ENCODE measurements at regions not wholly inside any gene's neighbourhood (a gene's known extent, or its start where the extent isn't known, plus 50 kb on each side); places are given as distances from the start of the nearest gene placed in this dataset.

DNA sequence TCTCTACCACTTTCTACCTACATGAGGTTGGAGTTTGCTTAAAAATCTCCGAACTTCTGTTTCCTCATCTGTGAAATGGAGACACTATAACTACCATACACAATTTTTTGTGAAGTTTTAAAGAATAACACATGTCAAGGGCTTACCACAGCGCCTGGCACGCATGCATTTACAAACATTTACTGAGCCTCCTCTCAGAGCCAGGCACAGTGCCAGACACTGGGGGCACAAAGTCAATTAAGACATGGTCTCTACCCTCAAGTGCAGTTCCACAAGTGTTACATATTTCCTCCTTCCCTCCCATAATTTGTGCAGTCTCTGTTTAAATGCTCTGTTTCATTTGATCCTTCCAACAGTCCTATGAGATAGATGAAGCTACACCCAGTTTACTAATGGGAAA, 356.4 kb upstream of the ESRRG start:
- TF ChIP-seq POLR2A (IDR thresholded peaks at IDR 0.05): no peak
- TF ChIP-seq, protein P1, sequence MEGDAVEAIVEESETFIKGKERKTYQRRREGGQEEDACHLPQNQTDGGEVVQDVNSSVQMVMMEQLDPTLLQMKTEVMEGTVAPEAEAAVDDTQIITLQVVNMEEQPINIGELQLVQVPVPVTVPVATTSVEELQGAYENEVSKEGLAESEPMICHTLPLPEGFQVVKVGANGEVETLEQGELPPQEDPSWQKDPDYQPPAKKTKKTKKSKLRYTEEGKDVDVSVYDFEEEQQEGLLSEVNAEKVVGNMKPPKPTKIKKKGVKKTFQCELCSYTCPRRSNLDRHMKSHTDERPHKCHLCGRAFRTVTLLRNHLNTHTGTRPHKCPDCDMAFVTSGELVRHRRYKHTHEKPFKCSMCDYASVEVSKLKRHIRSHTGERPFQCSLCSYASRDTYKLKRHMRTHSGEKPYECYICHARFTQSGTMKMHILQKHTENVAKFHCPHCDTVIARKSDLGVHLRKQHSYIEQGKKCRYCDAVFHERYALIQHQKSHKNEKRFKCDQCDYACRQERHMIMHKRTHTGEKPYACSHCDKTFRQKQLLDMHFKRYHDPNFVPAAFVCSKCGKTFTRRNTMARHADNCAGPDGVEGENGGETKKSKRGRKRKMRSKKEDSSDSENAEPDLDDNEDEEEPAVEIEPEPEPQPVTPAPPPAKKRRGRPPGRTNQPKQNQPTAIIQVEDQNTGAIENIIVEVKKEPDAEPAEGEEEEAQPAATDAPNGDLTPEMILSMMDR (IDR thresholded peaks at IDR 0.05): no peak
- no peak for TF ChIP-seq POLR2AphosphoS5 (IDR thresholded peaks at IDR 0.05)
- no peak for TF ChIP-seq EP300 (IDR thresholded peaks at IDR 0.05)
